ENCODE measurements at regions not wholly inside any gene's neighbourhood (a gene's known extent, or its start where the extent isn't known, plus 50 kb on each side); places are given as distances from the start of the nearest gene placed in this dataset.

DNA sequence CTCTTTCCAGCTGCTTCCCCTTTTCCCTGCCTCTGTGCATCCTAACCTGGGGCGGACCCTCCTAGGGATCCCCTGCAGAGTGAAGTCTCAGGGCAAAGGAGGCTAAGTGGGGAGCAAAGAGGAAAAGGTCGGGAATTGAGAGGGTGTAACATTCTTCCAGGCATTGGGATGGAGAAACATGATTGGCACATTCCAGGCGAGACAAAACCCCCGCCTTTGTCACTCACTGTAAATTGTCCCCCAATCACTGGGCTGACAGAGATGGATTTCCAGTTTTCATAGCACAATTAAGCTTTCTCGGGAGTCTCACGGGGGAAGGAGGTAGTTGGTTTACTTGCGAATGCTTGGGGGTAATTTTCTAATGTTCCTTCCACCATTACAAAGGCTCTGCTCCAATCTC, 74.9 kb downstream of the MIAT start:
- no peak for DNase-seq

DNA sequence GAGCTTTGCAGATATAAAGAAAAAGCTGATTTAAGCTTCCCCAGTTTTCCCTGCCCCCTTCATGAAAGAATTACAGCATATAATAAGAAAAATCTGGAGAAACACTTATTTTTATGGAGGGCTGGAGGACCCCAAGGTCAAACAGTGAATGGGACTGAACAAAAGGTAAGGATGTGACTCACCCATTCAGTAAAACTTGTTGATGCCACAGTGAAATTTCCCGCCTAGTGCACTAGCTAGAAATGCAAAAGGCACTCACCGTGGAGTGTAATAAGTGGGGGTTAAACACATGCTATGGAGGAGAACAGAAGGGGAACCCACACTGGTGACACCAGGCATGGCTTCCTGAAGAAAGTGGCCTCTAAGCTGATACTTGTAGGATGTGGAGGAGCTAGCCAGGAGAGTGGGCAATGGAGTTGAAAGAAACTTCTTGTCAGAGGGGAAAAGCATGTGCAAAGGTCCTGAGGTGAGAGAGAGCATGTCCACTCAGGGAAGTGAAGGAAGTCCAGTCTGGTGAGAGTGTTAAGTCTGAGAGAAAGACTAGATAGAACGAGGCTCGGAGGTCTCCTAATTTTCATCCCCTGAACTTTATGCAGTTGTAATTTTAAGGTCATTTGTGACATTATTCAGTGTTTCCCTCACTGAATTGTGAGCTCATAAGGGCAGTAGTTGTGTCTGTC, 77.1 kb downstream of the MIAT start:
- DNase-seq, result no peak

DNA sequence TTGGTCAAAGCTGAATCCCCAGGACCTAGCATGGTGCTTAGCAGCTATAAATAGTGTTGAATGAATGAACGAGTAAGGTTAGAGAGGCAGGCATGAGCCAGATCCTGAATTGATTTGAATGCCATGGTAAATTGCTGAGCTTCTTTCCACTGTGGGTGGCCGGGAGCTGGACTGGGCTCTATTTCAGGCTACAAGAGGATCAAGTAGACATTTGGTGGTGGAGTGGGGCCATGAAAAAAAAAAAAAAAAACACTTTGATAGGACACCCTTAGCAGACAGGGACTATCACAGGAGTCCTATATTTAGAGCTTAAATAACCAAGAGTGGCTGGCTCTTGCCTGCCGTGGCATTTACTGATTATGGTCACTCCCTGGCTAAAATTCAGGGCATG, 77.6 kb downstream of the MIAT start:
- no peak for DNase-seq

DNA sequence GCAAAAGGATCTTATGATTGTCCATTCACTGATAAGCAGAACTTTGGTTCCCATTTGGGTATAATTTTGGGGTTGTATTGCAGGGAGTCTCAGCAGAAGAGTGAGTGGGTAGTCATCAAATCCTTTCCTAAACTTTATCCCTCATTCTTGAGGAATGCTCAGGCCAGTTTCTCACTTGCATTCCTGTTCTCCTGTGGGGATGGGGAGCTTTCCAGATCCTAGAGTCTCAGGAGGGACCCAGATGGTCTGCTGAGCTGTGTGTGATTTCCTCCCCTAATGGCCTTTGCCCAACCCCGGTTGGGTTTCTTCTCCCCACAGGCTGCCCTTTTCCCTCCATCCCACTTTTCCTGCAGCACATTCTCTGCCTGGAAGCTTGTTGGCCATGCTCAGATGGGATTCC, 79.9 kb downstream of the MIAT start:
- no peak for DNase-seq

DNA sequence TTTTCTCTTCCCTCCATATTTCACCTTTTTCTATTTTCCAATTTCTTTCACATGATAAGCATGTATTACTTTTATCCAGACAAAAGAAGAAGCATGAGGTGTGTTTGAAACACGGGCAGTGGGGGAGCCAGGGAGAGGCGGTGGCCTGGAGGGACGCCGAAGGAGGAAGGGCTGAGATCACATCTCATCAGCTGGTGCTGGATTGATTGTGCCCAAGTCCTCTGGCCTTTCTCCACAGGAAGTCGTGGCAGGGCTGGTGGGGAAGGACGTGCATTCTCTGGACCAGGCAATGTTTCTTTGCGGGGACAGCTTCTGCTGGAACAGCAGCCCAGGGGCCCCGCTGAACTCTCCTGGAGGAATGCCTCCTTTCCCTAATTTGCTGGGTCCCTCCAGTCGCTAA, 82.9 kb downstream of the MIAT start:
- no peak for DNase-seq

DNA sequence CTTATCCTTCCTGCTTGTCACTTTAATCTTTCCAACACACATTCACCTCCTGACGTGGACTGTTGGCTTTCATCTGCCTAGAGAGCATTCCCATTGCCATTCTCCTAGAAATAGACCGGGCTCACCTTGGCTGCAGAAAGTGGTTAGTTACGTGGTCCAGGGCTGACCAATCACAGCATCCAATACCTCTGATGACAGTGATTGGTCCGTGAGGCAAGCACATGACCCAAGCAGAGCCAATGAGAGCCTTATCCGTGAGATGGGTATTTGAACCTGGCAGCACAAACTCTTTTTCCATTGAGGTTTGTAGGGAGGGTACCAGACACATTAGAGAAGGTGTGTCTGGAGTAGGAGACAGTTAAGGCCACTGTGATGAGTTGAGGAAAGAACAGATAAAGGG, 85.8 kb downstream of the MIAT start:
- DNase-seq, result no peak

DNA sequence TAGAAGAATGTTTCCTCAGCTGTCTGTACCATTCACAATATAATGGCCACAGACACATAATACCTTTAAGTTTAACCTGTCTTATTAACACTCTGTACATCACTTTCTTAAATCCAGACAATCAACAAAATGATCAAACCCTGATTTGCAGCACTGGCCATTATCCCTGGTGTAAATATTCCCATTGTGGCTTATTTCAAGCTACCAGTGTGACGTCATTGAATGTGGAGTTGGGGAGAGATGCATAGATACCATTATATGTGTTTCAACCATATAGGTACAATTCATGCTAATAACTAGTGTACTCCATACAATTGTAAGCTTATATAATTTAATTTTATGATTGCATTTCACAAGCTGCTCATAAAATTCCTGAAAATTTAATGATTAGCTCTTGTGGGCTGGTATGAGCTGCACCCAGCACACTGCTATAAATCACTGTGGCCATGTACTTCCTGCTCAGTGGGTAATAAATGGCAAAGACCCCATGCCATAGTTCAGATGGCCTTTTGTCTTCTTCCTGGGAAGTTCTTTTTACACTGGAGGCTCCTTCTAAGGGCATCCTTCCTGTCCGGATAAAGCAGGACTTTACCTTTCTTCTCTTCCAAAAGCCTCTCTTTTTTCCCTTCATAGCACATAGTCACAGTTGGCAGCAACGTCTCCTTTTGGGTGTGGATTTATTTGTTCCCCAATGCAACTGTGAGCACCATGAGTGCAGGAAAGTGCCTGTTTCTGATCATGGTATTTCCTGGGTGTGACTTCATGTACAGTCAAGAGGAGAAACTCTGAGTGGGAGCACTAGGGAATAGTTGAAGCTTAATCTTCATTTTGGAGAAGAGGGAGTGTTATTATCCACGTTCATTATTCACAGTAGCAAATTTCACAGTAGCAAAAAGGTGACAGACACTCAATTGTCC, 87.8 kb downstream of the MIAT start:
- DNase-seq, result no peak

DNA sequence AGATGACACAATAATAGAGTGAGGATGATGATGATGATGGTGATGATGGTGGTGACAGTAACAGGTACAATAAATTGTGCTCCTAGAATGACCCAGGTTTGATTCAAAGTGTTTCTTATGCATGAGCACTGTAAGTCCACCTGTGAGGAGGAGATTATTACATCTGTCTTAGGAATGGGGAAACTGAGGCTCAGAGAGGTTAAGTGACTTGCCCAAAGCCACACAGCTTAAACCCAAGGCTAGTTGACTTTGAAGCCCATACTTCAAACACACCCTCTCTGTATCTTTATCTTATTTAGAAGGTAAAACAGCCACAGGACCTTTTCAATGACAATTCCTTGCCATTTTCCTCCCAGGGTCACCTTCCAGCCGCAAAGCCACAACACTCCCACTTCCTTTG, 88.9 kb downstream of the MIAT start:
- no peak for DNase-seq

DNA sequence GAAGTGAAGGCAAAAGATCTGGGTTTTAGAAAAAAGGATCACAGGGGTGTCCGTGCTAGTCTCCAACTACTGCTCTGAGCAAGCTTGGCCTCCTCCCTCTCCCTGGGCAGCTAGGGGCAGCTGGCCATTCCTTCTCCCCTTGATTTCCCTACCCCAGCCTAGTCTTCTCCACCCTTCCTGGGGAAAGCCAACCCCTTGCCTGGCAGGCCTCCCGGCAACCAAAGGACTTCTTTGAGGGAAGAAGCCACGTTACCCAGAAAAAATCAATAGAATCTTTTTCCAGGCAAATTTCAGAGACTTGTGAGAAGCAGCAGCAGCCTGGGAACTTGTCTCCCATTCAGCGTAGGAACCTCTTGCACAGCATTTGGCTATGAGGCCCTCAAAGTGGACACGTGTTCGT, 91.5 kb downstream of the MIAT start:
- DNase-seq, result no peak

DNA sequence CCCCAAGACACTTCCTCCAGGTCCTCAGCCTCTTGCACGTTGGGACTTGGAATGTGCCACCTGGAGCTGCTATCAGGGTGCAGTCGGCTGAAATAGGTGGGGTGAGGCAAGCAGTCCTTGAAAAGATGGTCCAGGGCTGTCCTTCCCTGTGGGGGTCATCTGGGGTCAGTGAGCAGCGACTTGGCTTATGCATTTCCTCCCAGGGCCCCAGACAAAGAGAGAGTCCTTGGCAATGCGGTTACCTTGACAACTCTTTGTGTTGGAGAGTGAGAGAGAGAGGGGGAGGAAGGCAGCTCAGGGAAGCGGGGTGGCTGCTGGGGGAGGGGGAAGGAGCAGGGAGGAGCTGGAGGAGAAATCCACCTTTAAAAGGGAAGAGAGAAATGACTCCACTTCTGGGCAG, 93.8 kb downstream of the MIAT start:
- no peak for DNase-seq

DNA sequence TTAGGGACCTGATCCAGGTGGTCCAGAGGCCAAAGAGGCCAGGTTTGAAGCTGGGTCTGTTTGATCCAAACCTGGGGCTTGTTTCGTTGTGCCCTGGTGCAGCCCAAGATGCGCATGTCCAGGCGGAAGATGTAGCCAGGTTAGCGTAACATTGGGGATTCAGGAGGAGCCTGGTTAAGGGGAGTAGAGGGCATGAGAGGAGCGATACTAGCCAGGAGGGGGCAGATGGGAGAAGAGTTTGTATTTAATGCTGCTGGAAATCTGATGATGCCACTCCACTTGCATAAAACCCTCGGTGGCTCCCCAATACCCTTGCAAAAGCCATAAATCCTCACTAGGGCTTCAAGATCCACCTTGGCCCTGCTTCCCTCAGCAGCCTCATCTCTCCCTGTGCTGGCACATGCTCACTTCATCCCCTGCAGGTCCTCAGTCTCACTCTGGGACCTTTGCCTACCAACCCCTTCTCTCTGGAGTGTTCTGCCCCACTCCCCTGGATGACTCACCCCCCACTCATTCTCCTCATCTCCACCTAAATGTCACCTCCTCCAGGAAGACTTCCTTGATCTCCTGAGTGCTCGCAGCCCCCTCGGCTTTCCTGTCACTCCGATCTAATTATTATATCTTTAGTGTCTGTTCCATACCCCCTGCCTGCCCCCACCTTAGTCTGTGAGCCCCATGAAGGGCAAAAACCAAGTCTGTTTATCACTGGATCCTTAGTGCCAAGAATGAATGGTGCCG, 95.9 kb downstream of the MIAT start:
- DNase-seq, result no peak

DNA sequence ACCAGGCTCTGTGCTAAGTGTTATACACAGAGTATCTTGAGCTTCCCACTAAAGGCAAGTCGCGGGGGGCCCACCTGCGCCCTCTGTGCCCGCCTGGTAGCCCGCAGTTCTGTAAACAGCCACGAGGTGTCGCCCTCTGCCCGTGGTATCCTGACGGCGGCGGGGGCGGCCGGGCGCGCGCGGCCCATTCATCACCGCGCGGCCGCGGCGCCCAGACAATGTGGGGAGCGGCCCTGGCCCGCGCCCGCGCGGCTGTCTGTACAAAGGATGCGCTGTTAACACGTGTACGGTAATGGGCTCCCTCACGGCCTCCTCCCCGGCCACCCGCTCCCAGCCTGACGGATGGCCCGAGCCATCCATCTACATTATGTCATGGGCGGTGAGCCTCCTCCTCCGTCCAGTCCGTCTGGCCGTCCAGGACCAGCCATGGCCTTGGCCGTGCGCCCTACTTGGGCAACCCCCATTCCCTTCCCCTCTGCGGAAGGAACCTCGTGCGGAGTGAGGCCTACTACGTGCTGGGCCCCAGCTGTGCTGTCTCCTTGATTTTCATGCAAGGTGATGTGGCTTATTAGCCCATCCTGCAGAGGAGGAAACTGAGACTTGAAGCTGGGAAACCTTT, 99.4 kb downstream of the MIAT start:
- DNase-seq, result peak; percentile 63

DNA sequence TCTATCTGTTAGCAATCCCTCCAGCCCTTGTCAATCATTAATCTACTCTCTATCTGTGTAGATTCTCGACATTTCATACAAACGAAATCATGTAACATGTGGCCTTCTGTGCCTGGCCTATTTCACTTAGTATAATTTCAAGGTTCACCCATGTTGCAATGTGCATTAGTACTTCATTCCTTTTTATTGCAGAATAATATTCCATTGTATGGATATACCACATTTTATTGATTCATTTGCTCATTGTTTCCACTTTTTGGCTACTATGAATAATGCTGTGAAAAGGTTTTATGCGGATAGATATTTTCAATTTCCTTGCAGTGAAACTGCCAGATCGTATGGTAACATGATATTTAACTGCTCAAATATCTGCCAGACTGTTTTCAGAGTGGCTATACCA, 100.1 kb downstream of the MIAT start:
- DNase-seq, result no peak

DNA sequence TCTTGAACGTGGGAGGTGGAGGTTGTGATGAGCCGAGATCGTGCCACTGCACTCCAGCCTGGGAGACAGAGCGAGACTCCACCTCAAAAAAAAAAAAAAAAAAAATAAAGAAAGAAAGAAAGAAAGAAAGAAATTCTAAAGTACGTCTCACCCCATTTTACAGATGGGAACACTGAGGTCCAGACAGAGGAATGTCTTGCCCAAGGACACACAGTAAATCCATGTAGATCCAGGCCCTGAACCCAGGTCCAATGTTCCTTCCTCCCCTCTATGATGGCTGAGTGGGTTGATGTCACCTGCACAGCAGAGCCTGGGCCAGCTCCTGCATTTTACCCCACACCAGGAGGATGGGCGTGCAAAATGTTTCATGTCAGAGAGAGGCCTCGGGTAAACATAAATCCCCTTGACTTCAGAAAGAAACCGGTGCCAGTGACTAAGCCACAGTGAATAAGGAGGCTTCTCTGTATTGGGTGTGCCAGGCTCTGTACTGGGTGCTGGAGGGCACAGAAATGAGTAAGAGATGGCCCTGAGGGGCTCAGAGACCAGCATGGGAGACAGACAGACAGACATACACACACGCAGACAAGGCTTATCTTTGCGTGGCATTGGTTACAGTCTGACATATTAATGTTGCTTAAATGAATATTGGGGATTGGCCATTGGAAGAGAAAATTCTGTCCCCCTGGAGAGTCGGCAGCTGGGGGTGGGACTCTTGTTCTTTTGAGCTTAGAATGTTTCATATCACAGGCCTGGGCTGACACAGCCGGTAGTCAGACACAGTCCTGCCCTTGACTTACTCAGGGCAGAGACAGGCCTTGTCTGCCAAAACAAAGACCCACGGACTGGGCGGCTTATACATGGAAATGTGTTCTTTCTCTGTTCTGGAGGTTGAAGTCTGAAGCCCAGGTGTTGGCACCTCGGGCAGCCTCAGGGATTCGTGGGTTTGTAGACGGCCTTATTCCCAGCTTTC, 105.4 kb downstream of the MIAT start:
- DNase-seq, result no peak

DNA sequence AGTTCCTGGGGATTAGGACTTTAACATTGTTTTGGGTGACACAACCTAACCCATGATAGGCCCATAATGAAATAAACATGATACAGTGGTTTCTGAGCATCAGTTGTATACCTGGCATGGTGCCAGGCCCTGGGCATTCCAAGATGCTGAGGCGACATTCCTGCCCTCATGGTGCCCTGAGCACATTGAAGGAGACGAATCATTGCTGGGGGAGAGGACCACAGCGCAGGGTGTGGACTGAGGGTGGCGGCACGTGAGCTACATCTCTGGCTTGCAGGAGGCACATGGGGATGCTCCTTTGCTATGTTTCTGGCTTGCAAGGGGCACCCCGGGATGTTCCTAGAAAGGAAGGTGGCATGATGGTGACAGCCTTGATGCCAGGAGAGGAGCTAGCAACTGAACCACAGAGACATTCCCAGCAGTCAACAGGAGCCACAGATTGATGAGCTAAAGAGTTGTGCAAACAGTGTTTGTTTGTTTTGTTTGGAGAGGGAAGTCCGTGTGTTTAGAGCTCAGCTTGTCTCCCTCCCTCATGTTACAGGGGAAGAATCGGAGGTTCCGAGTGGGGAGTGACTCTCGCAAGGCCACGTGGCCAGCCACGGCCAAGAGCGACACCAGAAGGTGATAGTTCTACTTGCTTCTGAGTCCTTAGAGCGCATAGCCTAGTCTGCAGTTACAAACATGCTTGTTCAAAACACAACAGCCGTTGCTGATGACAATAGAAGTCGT, 106.4 kb downstream of the MIAT start:
- DNase-seq, result no peak

DNA sequence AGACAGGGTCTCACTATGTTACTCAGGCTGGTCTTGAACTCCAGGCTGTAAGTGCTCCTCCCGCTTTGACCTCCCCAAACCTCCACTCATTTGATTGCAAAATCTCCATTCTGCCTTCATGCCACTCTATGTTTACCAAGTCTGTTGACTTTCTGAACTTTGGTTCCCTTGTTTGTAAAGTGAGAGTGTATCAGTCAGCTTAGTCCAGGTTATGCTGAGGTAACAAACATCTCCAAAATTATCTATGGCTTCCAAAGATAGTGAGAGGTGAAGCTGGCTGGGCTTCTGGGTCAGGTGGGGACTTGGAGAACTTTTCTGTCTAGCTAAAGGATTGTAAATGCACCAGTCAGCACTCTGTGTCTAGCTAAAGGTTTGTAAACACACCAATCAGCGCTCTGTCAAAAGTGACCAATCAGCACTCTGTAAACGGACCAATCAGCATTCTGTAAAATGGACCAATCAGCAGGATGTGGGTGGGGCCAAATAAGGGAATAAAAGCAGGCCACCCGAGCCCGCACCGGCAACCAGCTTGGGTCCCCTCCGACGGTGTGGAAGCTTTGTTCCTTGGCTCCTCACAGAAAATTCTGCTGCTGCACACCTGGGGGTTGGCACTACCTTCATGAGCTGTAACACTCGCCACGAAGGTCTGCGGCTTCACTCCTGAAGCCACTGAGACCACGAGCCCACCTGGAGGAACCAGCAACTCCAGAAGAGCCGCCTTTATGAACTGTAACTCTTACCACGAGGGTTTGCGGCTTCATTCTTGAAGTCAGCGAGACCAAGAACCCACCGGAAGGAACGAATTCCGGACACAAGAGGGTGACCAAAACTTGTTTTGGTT, 109.3 kb downstream of the MIAT start:
- DNase-seq, result no peak

DNA sequence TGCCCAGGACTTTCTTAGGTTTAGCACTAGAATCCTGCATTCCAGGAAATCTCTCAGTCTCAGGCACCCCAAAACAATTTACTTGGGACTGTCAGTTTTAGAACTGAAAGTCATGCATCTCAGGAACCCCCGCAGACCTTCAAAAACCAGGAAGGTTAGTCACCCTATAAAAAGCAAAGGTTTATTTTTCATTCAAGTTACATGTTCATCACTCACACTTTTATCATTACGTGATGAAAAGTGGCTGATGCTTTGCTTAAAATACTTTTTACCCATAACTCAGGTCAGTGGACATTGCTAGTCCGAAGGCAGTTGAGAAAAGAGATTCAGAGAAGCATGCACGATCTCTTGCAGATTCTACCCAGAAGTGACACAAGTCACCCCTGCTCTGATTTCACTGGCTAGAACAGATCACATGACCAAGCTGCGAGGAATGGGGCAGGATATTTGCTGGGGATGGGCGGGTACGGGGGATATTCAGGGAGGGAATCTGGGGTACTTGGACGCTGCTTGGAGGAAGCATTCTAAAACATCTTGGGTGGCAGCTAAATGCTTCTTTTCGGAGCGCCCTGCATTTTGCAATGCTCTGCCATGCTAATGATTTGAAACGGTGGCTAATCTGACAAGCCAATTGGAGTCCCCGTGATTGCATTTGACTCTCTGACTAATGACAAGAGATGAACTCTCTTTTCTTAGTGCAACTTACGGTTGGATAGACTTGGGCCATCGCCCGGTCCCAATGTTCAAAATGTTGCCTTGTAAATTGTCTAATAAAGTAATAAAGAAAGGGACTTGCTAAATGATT, 110.2 kb downstream of the MIAT start:
- no peak for DNase-seq

DNA sequence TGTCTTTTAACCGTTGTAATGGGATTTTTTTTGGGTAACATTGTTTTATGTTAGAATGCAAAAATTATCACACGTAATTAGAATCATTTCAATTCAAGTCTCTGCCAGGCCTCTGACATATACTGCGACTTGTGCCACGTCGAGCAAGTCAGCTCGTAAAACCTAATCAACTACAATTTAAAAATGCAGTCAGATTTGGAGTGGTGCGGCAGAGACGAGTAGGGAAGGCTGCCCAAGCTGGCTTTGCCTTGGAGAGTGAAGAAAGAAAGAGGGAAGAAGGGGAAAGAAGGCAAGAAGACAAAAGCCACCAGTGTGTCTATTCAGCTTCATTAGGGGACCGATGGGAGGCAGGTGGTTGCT, 110.7 kb downstream of the MIAT start:
- no peak for DNase-seq

DNA sequence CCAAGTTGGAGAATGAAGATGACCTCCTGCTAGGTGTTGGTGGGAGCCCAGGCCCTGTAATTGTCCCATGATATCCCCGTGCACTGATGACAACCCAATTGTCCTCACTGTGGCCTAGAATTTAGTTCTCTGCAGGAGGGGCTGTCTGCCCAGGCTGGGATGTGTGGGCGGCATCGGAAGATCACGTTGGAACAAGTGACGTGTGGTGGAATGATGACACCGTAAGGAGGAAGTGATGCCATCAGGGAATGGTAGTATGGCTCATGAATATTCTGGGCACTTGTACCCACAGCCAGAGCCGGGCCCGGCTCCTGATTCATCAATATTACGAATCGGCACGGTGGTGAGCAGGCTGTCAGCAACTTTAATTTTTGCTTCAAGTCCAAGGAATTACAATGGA, 111.6 kb downstream of the MIAT start:
- no peak for DNase-seq

DNA sequence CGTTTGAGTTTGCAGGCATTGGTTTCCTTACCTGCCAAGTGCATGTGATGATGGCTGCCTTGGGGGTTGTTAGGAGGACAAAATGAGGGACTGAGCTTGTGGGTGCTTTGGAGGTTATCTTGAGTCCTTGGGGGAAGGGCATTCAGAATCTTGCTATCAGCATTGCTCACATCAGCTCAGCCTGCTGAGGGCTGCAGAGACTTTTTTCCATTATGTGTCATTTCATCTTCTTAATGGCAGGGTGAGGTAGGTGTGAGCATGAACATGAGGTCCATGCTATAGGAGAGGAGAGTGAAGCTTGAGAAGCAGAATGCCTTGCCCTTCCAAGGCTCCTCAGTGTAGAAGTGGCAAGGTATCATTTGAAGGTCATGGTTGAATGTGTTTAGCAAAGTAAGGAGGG, 112.3 kb downstream of the MIAT start:
- DNase-seq, result no peak

Measured in activated naive CD4-positive, alpha-beta T cell treated with Interleukin-2 at 50 U/mL for 16 hours (primary cell).